ENCODE measurements at regions not wholly inside any gene's neighbourhood (a gene's known extent, or its start where the extent isn't known, plus 50 kb on each side); places are given as distances from the start of the nearest gene placed in this dataset.

GRCh38 chr11:76298255-76298654, 82.7 kb downstream of the THAP12 start:
- DNase-seq = no peak
- H3K4me1 ChIP-seq = no peaks in the 10 kb centered on the region
- no peaks in the 10 kb centered on the region for H3K27me3 ChIP-seq
- no peaks in the 10 kb centered on the region for H3K36me3 ChIP-seq
- no peaks in the 10 kb centered on the region for H3K9me3 ChIP-seq
- no peak overlapping the region for H3K4me3 ChIP-seq (ENCODE audit: low read depth, low read length)
- TF ChIP-seq CTCF (IDR thresholded peaks at IDR 0.05; ENCODE audit: low read depth, low read length) = no peak

- no peaks in the 10 kb centered on the region for H3K36me3 ChIP-seq
- no peaks in the 10 kb centered on the region for H3K9me3 ChIP-seq
- no peak overlapping the region for H3K4me3 ChIP-seq (ENCODE audit: low read depth, low read length)
- TF ChIP-seq CTCF (IDR thresholded peaks at IDR 0.05; ENCODE audit: low read depth, low read length) = no peak
- no peaks in the 10 kb centered on the region for H3K27me3 ChIP-seq
- no peak for DNase-seq
- peaks cover 8% of the 10 kb centered on the region for H3K4me1 ChIP-seq
Measured at GRCh38 chr11:76296731-76297542, 84.0 kb downstream of the THAP12 start.

- no peak for DNase-seq
- H3K4me3 ChIP-seq (ENCODE audit: low read depth, low read length) = no peak overlapping the region
- TF ChIP-seq CTCF (IDR thresholded peaks at IDR 0.05; ENCODE audit: low read depth, low read length) = no peak
- no peaks in the 10 kb centered on the region for H3K9me3 ChIP-seq
- no peaks in the 10 kb centered on the region for H3K27me3 ChIP-seq
- H3K4me1 ChIP-seq = peaks cover 18% of the 10 kb centered on the region
- H3K36me3 ChIP-seq = no peaks in the 10 kb centered on the region
Measured at GRCh38 chr11:76293189-76293631, 86.9 kb upstream of the WNT11 start.

- TF ChIP-seq CTCF (IDR thresholded peaks at IDR 0.05; ENCODE audit: low read depth, low read length) = no peak
- peak; percentile 36 for DNase-seq
- H3K27me3 ChIP-seq = no peaks in the 10 kb centered on the region
- no peak overlapping the region for H3K4me3 ChIP-seq (ENCODE audit: low read depth, low read length)
- H3K9me3 ChIP-seq = no peaks in the 10 kb centered on the region
- peaks cover 18% of the 10 kb centered on the region for H3K4me1 ChIP-seq
- no peaks in the 10 kb centered on the region for H3K36me3 ChIP-seq
Measured at GRCh38 chr11:76292583-76293188, 86.4 kb upstream of the WNT11 start.

GRCh38 chr11:76291576-76292526, 85.5 kb upstream of the WNT11 start:
- Histone ChIP-seq H3K4me3 (ENCODE audit: low read depth, low read length) (no peak overlapping the region), H3K36me3 (no peaks in the 10 kb centered on the region), H3K4me1 (peaks cover 18% of the 10 kb centered on the region), H3K9me3 (no peaks in the 10 kb centered on the region), H3K27me3 (no peaks in the 10 kb centered on the region)
- peak; percentile 63 for DNase-seq
- TF ChIP-seq CTCF (IDR thresholded peaks at IDR 0.05; ENCODE audit: low read depth, low read length) = peak; percentile 14; the same call in 1 of the 2 replicates
